ENCODE measurements at regions not wholly inside any gene's neighbourhood (a gene's known extent, or its start where the extent isn't known, plus 50 kb on each side); places are given as distances from the start of the nearest gene placed in this dataset.

DNA sequence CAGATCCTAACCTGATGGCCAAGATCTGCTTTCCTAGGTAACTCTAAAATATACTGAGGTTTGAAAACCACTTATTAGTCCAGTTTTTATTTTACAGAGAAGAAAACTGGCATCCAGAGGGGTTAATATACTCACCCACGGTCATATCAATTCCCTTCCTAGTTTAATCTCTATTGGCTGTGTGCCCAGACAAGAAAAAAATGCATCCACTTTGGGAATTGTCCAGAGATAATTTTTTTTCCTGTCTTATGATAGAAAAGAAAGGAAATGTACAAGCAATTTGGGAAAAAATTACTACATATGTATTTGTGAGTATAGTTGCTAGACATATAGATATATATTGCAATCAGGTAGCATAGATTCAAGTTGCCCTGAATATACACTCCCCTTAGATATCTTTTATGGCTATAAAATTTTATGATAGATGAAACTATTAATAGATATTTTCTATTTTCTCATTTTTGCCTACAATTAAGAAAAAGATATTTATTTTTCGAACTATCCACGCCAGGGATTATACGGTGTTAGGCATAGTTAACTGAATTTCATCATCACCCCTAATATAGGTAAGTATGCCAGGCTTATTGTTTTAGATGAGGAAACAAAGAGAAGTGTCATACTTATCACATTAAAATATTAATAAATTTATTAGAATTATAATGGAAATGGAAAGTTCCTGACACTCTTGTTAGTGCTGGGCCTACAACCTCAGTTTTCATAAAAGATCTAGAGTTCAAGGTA lies 100.5 kb upstream of the SLC38A2 start:
- no peak overlapping the region for H3K4me3 ChIP-seq (ENCODE audit: low read length)
- DNase-seq (ENCODE audit: low read depth, low spot score), result no peak
- H3K9me3 ChIP-seq (ENCODE audit: control insufficient read depth, insufficient read depth, low read length), result no peaks in the 10 kb centered on the region
- no CpG with 5 or more reads among the region's 4 CpGs for WGBS (ENCODE audit: insufficient coverage, insufficient read length)
- H3K27ac ChIP-seq (ENCODE audit: low read length), result no peak overlapping the region
- no peaks in the 10 kb centered on the region for H3K36me3 ChIP-seq (ENCODE audit: control insufficient read depth, insufficient read depth, low read length)
- H3K4me1 ChIP-seq (ENCODE audit: control insufficient read depth, insufficient read depth, low read length), result no peaks in the 10 kb centered on the region; the same call in 1 of the 2 replicates
- no peaks in the 10 kb centered on the region for H3K27me3 ChIP-seq (ENCODE audit: control insufficient read depth, insufficient read depth, low read length)

DNA sequence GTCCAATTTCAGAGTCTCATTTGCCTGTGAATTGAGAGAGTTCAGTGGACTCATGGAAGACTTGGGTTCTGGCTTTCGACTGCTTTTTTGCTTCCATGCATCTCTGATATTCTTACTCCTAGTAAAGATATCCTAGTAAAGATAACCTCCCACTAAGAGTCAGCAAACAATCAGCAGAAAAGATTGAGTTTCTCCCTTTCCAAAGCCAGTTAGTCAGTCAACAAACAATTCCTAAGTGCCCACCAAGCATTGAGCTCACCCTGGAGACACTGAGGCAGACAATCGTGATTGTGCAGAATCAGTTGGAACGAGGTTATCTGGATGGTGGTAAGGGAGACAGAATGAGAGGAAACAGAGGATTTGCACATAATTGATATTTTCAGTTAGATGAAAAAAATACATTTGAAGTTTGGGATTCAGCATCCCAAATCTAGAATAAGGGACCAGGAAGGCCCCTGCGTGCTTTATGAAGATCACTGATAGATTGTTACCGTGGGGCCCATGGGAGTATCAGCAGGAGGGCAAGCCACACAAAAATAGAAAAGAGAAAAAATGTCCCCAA lies 99.7 kb upstream of the SLC38A2 start:
- Histone ChIP-seq H3K36me3 (ENCODE audit: control insufficient read depth, insufficient read depth, low read length) (no peaks in the 10 kb centered on the region), H3K27ac (ENCODE audit: low read length) (no peak overlapping the region), H3K4me1 (ENCODE audit: control insufficient read depth, insufficient read depth, low read length) (no peaks in the 10 kb centered on the region; the same call in 1 of the 2 replicates), H3K9me3 (ENCODE audit: control insufficient read depth, insufficient read depth, low read length) (no peaks in the 10 kb centered on the region), H3K27me3 (ENCODE audit: control insufficient read depth, insufficient read depth, low read length) (no peaks in the 10 kb centered on the region), H3K4me3 (ENCODE audit: low read length) (no peak overlapping the region)
- no peak for DNase-seq (ENCODE audit: low read depth, low spot score)
- whole genome bisulfite sequencing (ENCODE audit: insufficient coverage, insufficient read length), result no CpG with 5 or more reads among the region's 5 CpGs

DNA sequence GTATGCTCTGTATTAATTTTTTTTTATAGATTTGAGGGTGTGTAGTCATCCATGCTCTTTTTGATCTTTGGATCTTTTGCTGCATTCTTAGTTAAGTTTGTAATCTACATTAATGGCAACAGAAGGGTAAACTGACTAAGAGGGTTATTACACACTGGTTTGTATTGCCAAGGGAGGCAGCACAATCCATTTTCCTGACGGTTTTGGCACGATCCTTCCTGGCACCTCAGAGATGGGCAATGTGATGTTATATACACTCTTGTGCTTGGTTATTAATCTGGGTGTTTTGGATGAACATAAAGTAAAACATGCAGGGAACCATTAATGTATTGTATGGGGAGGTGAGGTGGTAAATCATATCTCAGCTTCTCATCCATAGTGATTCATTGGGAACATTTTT lies 98.8 kb upstream of the SLC38A2 start:
- no peaks in the 10 kb centered on the region for H3K9me3 ChIP-seq (ENCODE audit: control insufficient read depth, insufficient read depth, low read length)
- no peak for DNase-seq (ENCODE audit: low read depth, low spot score)
- no peaks in the 10 kb centered on the region; the same call in 1 of the 2 replicates for H3K4me1 ChIP-seq (ENCODE audit: control insufficient read depth, insufficient read depth, low read length)
- WGBS (ENCODE audit: insufficient coverage, insufficient read length), result no CpG with 5 or more reads among the region's 2 CpGs
- H3K4me3 ChIP-seq (ENCODE audit: low read length), result no peak overlapping the region
- no peaks in the 10 kb centered on the region for H3K27me3 ChIP-seq (ENCODE audit: control insufficient read depth, insufficient read depth, low read length)
- no peaks in the 10 kb centered on the region for H3K36me3 ChIP-seq (ENCODE audit: control insufficient read depth, insufficient read depth, low read length)
- H3K27ac ChIP-seq (ENCODE audit: low read length), result no peak overlapping the region

DNA sequence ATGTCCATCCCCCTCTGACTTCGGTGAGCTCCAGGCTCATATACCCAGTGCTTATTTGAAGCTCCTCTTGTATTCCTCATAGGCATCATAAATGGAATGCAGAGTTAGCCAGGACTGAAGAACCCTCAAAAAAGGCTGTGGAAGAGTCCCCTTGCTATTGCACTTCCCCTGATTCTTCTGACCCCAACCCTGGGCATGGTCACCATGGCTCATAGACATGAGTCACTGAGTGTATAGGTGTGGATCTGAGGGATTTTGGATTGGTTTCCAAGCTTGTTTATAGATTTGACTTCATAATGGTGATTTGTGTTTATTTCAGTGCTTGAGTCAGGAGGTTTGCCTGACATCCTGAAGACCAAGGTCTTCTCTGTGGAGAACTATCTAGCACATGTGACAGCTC lies 98.4 kb upstream of the SLC38A2 start:
- Histone ChIP-seq H3K27ac (ENCODE audit: low read length) (no peak overlapping the region), H3K4me1 (ENCODE audit: control insufficient read depth, insufficient read depth, low read length) (no peaks in the 10 kb centered on the region; the same call in 1 of the 2 replicates), H3K9me3 (ENCODE audit: control insufficient read depth, insufficient read depth, low read length) (no peaks in the 10 kb centered on the region), H3K27me3 (ENCODE audit: control insufficient read depth, insufficient read depth, low read length) (no peaks in the 10 kb centered on the region), H3K36me3 (ENCODE audit: control insufficient read depth, insufficient read depth, low read length) (no peaks in the 10 kb centered on the region), H3K4me3 (ENCODE audit: low read length) (no peak overlapping the region)
- WGBS (ENCODE audit: insufficient coverage, insufficient read length), result no CpG with 5 or more reads among the region's 1 CpG
- DNase-seq (ENCODE audit: low read depth, low spot score), result no peak

DNA sequence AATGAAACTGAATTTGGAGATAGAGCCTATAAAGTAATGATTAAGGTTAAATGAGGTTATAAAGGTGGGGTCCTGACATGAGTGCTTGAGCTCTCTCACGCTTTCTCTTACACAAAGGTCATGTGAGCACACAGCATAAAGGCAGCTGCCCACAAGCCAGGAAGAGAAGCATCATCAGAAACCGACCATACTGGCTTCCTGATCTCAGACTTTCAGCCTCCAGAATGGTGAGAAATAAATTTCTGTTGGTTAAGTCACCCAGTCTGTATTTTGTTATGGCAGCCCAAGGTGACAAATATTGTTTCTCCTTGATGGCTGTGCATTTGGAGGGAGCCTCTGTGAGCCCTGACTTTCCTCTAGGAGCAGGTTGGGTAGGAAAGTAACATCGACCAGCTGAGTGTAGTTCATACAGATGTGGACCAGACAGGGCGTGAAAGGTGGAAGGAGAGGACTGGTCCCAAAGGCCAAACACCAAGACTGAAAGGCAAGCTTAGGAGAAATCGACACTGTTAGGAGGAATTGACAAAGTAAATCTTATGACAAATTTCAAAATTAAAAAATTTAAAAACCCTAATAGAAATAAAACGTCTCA lies 97.6 kb upstream of the SLC38A2 start:
- no peak for DNase-seq (ENCODE audit: low read depth, low spot score)
- Histone ChIP-seq H3K9me3 (ENCODE audit: control insufficient read depth, insufficient read depth, low read length) (no peaks in the 10 kb centered on the region), H3K36me3 (ENCODE audit: control insufficient read depth, insufficient read depth, low read length) (no peaks in the 10 kb centered on the region), H3K4me1 (ENCODE audit: control insufficient read depth, insufficient read depth, low read length) (no peaks in the 10 kb centered on the region; the same call in 1 of the 2 replicates), H3K4me3 (ENCODE audit: low read length) (no peak overlapping the region), H3K27me3 (ENCODE audit: control insufficient read depth, insufficient read depth, low read length) (no peaks in the 10 kb centered on the region), H3K27ac (ENCODE audit: low read length) (no peak overlapping the region)
- WGBS (ENCODE audit: insufficient coverage, insufficient read length), result no CpG with 5 or more reads among the region's 6 CpGs

DNA sequence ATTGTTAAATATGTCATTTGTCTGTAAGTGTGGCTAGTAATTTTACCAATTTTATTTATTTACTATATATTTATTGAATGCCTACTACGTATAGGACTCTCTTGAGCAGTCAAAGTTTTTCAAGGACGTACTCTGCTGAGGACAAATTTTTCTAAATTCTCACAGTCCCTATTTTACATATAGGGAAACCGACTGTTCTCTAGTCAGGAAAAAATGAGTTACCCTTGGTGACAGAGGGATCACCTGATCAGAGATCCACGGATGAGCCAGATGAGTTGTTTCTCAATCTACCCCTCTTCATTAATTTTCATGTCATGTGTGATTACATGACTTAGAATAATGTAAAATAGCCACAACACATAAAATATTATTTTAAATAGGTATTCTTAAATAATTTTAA lies 96.2 kb upstream of the SLC38A2 start:
- H3K36me3 ChIP-seq (ENCODE audit: control insufficient read depth, insufficient read depth, low read length), result no peaks in the 10 kb centered on the region
- H3K4me1 ChIP-seq (ENCODE audit: control insufficient read depth, insufficient read depth, low read length), result no peaks in the 10 kb centered on the region
- WGBS (ENCODE audit: insufficient coverage, insufficient read length), result no CpG with 5 or more reads among the region's 4 CpGs
- H3K27ac ChIP-seq (ENCODE audit: low read length), result no peak overlapping the region
- H3K4me3 ChIP-seq (ENCODE audit: low read length), result no peak overlapping the region
- H3K9me3 ChIP-seq (ENCODE audit: control insufficient read depth, insufficient read depth, low read length), result no peaks in the 10 kb centered on the region
- H3K27me3 ChIP-seq (ENCODE audit: control insufficient read depth, insufficient read depth, low read length), result no peaks in the 10 kb centered on the region
- DNase-seq (ENCODE audit: low read depth, low spot score), result no peak

DNA sequence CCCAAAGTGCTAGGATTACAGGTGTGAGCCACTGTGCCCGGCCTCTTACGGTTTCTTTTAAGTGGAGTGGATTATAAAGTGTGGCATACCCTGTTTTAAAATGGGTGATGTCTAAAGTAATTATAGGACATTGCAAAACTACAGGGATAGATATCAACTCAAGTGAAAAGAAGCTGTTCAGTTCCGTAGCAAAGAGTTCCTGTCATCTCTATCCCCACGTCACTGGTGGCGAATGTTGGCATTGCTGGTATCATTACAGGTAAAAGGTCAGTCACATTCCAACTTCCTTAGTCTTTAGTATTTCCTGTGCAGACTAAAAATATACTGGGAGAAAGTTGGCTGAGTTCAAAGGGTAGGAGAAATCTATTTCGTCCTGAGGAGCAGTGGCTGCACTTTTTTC lies 95.6 kb upstream of the SLC38A2 start:
- Histone ChIP-seq H3K27me3 (ENCODE audit: control insufficient read depth, insufficient read depth, low read length) (no peaks in the 10 kb centered on the region), H3K27ac (ENCODE audit: low read length) (no peak overlapping the region), H3K9me3 (ENCODE audit: control insufficient read depth, insufficient read depth, low read length) (no peaks in the 10 kb centered on the region), H3K4me1 (ENCODE audit: control insufficient read depth, insufficient read depth, low read length) (no peaks in the 10 kb centered on the region), H3K4me3 (ENCODE audit: low read length) (no peak overlapping the region), H3K36me3 (ENCODE audit: control insufficient read depth, insufficient read depth, low read length) (no peaks in the 10 kb centered on the region)
- no peak for DNase-seq (ENCODE audit: low read depth, low spot score)
- WGBS (ENCODE audit: insufficient coverage, insufficient read length), result no CpG with 5 or more reads among the region's 6 CpGs

DNA sequence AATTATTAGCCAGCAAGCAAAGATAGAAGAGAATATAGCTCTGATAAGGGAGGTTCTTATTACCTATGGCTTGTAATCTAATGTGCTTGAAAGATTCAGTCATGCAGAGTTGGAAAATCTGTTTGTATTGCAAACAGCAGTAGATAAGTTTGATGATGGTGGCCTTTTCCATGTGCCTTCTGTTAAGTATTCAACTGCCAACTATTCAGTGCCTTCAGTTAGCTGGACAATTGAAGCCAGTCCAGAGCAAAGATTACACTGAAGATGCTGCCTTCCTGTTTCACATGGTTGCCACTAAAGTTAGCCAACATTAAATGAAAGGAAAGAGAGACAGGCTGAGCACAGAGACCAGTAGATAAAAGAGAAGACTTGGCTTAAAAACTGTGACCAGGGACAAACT lies 92.7 kb upstream of the SLC38A2 start:
- H3K27me3 ChIP-seq (ENCODE audit: control insufficient read depth, insufficient read depth, low read length), result no peaks in the 10 kb centered on the region
- no peaks in the 10 kb centered on the region for H3K4me1 ChIP-seq (ENCODE audit: control insufficient read depth, insufficient read depth, low read length)
- DNase-seq (ENCODE audit: low read depth, low spot score), result no peak

DNA sequence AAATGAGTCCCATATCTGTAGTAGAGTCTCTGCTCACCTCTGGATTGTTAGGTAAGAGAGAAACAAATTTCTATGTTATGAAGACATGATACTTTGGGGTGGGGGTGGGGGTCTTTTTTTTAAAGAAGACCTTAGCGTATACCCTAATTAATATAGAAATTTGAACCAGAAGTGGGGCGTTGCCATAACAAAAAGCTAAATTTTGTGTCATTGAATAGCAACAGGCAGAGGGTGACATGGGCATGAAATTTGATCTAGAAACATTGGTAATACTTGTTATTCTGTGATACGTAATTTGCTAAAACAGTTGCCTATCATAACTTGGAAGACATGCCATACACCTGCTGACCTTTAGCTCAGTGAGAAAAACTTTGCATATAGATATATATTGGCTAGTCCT lies 92.3 kb upstream of the SLC38A2 start:
- DNase-seq (ENCODE audit: low read depth, low spot score), result no peak
- WGBS (ENCODE audit: insufficient coverage, insufficient read length), result no CpG with 5 or more reads among the region's 3 CpGs
- H3K4me1 ChIP-seq (ENCODE audit: control insufficient read depth, insufficient read depth, low read length), result no peaks in the 10 kb centered on the region
- H3K9me3 ChIP-seq (ENCODE audit: control insufficient read depth, insufficient read depth, low read length), result no peaks in the 10 kb centered on the region
- H3K27ac ChIP-seq (ENCODE audit: low read length), result no peak overlapping the region
- H3K27me3 ChIP-seq (ENCODE audit: control insufficient read depth, insufficient read depth, low read length), result no peaks in the 10 kb centered on the region
- H3K4me3 ChIP-seq (ENCODE audit: low read length), result no peak overlapping the region
- no peaks in the 10 kb centered on the region for H3K36me3 ChIP-seq (ENCODE audit: control insufficient read depth, insufficient read depth, low read length)

More for the DNA sequence above, 92.7 kb upstream of the SLC38A2 start:
- H3K36me3 ChIP-seq (ENCODE audit: control insufficient read depth, insufficient read depth, low read length), result no peaks in the 10 kb centered on the region
- no peak overlapping the region for H3K4me3 ChIP-seq (ENCODE audit: low read length)
- no peaks in the 10 kb centered on the region for H3K9me3 ChIP-seq (ENCODE audit: control insufficient read depth, insufficient read depth, low read length)
- H3K27ac ChIP-seq (ENCODE audit: low read length), result no peak overlapping the region

DNA sequence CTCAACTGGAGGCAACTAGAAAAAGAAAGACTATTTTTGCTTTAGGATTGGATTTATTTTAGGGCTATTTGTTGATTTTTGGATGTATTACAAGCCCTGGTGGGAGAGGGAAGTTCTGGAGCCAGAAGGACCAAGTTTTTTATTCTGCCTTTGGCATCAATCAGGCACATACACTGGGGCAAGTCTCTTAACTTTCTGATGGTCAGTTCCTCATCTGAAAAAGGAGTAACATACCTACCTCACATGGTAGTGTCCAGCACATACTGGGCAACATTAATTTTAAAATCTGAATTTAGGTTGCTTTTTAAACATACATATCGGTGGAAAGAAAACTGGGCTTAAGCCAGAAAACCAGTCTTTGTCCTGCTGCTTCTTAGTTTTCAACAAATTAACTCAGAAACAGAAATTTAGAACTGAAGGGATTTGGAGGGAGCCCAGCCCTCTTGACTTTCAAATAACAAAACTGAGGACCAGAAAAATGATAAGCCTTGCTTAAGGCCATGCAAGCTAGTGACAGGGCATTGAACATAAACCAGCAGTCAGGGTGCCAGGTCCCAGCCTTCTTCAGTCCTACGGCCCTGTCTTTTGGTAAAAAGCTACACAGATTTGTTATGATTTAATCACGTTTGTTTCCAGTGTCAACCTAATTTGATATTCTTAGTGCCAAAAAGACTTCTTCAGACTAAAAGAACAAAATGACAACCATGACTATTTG lies 90.2 kb upstream of the SLC38A2 start:
- Histone ChIP-seq H3K4me1 (ENCODE audit: control insufficient read depth, insufficient read depth, low read length) (no peaks in the 10 kb centered on the region), H3K36me3 (ENCODE audit: control insufficient read depth, insufficient read depth, low read length) (no peaks in the 10 kb centered on the region), H3K27ac (ENCODE audit: low read length) (no peak overlapping the region), H3K9me3 (ENCODE audit: control insufficient read depth, insufficient read depth, low read length) (no peaks in the 10 kb centered on the region), H3K4me3 (ENCODE audit: low read length) (no peak overlapping the region), H3K27me3 (ENCODE audit: control insufficient read depth, insufficient read depth, low read length) (no peaks in the 10 kb centered on the region)
- DNase-seq (ENCODE audit: low read depth, low spot score), result no peak
- no CpG with 5 or more reads among the region's 3 CpGs for WGBS (ENCODE audit: insufficient coverage, insufficient read length)

Data from iPS DF 6.9 (cell line).